ENCODE measurements at regions not wholly inside any gene's neighbourhood (a gene's known extent, or its start where the extent isn't known, plus 50 kb on each side); places are given as distances from the start of the nearest gene placed in this dataset.

- TF ChIP-seq ARID5B (CRISPR knock-in tag; IDR thresholded peaks at IDR 0.05): peak; percentile 30
- TF ChIP-seq ZBTB46 (CRISPR knock-in tag; IDR thresholded peaks at IDR 0.05; ENCODE audit: borderline replicate concordance): no peak
- TF ChIP-seq ZBTB2 (CRISPR knock-in tag; IDR thresholded peaks at IDR 0.05; ENCODE audit: low read depth): no peak
- no peak for TF ChIP-seq ZNF33B (CRISPR knock-in tag; IDR thresholded peaks at IDR 0.05)
- peak; percentile 30; the same call in 1 of the 2 replicates for TF ChIP-seq RXRA (CRISPR knock-in tag; IDR thresholded peaks at IDR 0.05)
- TF ChIP-seq POLR2AphosphoS2 (IDR thresholded peaks at IDR 0.05; ENCODE audit: low read depth, low read length): no peak
- TF ChIP-seq NRL (CRISPR knock-in tag; IDR thresholded peaks at IDR 0.05; ENCODE audit: borderline replicate concordance): no peak
- no peak for TF ChIP-seq ZFP82 (CRISPR knock-in tag; IDR thresholded peaks at IDR 0.05; ENCODE audit: borderline replicate concordance)
- peak; percentile 34; the same call in 1 of the 2 replicates for TF ChIP-seq RERE (CRISPR knock-in tag; IDR thresholded peaks at IDR 0.05; ENCODE audit: low read depth)
- no peak for TF ChIP-seq ATF7-NPFF (CRISPR knock-in tag; IDR thresholded peaks at IDR 0.05; ENCODE audit: low read depth)
- TF ChIP-seq, protein P1, sequence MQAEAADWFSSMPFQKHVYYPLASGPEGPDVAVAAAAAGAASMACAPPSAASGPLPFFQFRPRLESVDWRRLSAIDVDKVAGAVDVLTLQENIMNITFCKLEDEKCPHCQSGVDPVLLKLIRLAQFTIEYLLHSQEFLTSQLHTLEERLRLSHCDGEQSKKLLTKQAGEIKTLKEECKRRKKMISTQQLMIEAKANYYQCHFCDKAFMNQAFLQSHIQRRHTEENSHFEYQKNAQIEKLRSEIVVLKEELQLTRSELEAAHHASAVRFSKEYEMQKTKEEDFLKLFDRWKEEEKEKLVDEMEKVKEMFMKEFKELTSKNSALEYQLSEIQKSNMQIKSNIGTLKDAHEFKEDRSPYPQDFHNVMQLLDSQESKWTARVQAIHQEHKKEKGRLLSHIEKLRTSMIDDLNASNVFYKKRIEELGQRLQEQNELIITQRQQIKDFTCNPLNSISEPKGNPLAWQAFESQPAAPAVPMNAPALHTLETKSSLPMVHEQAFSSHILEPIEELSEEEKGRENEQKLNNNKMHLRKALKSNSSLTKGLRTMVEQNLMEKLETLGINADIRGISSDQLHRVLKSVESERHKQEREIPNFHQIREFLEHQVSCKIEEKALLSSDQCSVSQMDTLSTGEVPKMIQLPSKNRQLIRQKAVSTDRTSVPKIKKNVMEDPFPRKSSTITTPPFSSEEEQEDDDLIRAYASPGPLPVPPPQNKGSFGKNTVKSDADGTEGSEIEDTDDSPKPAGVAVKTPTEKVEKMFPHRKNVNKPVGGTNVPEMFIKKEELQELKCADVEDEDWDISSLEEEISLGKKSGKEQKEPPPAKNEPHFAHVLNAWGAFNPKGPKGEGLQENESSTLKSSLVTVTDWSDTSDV (CRISPR knock-in tag; IDR thresholded peaks at IDR 0.05): no peak
- TF ChIP-seq STAG1 (CRISPR knock-in tag; IDR thresholded peaks at IDR 0.05): no peak
- TF ChIP-seq CREB1 (IDR thresholded peaks at IDR 0.05): no peak
- no peak for TF ChIP-seq CREB1 (CRISPR knock-in tag; IDR thresholded peaks at IDR 0.05)
Measured at GRCh38 chr12:24750263-24750662, 198.6 kb downstream of the BCAT1 start (continued).

All from HepG2 (cell line).